ENCODE measurements at regions not wholly inside any gene's neighbourhood (a gene's known extent, or its start where the extent isn't known, plus 50 kb on each side); places are given as distances from the start of the nearest gene placed in this dataset.
A peak's percentile ranks its signal among the peaks of the same experiment; 100 is the strongest.

DNA sequence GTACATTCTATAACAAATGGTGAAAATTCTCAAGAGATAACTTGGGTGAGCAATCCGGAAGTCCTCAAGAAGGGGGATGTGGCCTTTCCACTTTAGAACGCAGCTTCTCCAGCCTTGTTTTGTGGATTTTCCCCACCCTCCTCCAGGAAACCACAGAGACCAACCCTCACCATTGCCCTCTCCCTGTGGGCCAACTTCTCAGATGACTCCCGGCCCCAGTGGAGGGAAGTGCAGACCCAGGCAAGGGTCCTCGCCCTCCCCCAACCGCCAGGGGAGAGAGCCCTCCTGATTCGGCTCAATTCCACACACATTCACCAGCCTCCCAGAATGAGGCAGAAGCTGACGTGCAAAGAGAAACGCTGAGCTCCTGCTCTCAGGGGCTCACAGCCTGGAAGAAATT lies 277.2 kb downstream of the EIPR1 start:
- DNase-seq (ENCODE audit: low read depth, low spot score) = no peak

DNA sequence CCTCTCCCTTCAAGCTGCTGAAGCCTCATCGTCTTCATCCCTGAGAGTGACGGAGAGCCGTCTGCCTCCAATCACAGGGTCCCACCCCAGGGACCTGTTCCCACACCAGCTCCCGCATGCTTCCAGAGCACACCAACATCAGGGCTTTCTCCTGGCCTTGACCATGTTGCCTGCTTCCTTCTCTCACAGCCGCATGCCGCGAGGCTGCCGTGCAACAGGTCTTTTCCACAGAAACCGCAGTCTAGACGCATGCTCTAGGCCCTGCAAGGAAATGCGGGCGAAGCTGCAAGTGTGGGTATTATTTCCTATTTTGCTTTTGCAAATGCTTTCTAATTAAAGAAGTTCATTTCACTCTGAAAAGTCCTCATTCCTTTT lies 277.8 kb downstream of the EIPR1 start:
- no peak for DNase-seq (ENCODE audit: low read depth, low spot score)

GRCh38 chr2:3099145-3099859 lies 278.3 kb downstream of the EIPR1 start:
- no peak for DNase-seq (ENCODE audit: low read depth, low spot score)

DNA sequence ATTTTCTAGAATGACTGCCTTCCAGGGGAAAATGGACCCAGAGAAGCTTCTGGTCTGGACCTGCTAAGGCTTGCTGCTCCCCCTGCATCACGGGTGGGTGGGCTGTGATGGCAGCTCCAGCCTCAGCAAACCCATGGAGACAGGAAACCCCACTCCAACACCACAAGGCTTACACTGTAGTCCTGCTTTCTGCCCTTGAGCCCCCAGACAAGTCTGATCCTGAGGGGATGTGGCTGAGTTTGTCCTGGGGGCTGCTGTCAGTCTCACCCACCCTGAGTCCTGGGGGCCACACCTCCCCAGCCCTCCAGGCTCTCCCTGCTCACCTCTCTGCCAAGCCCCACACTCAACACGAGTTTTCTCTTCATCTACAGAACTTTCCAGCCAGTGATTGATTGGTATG lies 279.4 kb downstream of the EIPR1 start:
- DNase-seq (ENCODE audit: low read depth, low spot score) = no peak

DNA sequence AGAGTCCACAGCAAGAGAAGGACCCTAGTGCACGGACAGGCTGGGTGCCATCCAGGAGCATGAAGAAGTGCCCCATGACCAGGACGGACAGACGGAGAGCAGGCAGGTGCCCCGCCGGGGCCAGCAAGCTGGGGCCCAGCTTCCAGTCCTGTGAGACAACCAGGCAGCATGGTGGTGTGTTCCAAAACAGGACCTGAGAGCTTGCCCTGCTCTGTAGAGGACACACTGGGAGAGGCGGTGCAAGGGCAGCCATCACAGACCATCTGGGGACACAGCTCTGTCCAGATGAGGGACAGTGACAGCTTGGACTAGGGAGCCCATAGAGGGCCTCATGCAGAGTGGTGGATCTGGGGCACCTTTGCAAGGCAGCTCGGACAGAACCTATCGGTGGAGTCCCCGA lies 279.8 kb downstream of the EIPR1 start:
- no peak for DNase-seq (ENCODE audit: low read depth, low spot score)

GRCh38 chr2:3094999-3095958 lies 282.3 kb downstream of the EIPR1 start:
- peak; percentile 73 for DNase-seq (ENCODE audit: low read depth, low spot score)

- DNase-seq (ENCODE audit: low read depth, low spot score) = no peak
These were observed 283.3 kb downstream of the EIPR1 start for GRCh38 chr2:3094318-3094717.

GRCh38 chr2:3091696-3092095 lies 285.9 kb downstream of the EIPR1 start:
- no peak for DNase-seq (ENCODE audit: low read depth, low spot score)

DNA sequence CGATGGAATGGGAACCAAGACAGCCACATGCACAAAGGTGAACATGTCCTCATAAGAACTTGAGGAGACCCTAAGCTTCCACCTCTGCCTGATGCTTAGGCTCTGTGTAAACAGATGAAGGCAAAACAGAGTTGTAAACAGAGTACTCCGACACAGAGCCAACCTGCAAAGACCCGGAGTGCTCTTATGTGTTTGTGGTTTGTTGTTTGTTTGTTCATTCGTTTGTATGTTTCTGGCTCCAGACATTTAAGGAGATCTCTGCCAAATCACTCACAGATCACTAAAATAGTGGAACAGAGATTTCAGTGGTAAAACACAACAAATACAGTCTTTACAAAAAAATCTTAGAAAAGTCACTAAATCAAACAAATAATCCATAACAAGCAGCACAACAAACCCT lies 294.9 kb downstream of the EIPR1 start:
- DNase-seq (ENCODE audit: low read depth, low spot score) = no peak

GRCh38 chr2:3079959-3080948 lies 297.4 kb downstream of the EIPR1 start:
- DNase-seq (ENCODE audit: low read depth, low spot score) = peak; percentile 0

DNA sequence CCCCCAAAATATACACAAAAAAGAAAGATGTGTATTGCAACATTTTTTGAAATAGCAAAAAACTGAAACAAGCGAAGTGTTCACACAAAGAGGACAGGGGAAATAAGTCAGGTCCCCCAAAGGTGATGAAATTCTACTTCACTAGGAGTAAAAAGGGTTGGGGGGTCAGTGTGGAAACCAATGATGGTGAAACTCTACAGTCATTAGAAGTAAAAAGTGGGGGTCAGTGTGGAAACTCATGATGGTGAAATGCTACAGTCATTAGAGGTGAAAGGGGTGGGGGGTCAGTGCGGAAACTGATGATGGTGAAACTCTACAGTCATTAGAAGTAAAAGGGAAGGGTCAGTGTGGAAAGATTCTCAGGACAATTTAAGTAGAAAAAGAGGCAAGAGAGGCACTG lies 298.2 kb downstream of the EIPR1 start:
- no peak for DNase-seq (ENCODE audit: low read depth, low spot score)

DNA sequence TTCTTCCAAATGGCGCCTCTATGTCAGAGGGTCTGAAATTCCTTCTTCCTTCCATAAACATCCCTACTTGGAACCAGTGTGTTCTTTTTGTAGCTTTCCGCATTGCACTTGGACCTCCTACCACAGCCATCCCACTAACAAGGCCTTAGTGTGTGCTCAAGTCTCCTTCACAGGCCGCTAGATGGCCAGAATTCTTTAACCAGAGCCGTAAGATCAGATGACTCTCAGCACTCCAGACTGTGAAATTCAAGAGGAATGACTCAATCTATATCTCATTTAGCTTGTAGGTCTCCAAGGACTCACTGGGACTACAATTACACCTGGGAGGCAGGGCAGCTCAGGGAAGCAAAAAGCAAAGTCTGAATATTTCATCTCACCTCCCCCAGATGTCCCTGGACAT lies 298.9 kb downstream of the EIPR1 start:
- peak; percentile 24 for DNase-seq (ENCODE audit: low read depth, low spot score)

GRCh38 chr2:3076848-3077642 lies 300.6 kb downstream of the EIPR1 start:
- DNase-seq (ENCODE audit: low read depth, low spot score) = peak; percentile 3

DNA sequence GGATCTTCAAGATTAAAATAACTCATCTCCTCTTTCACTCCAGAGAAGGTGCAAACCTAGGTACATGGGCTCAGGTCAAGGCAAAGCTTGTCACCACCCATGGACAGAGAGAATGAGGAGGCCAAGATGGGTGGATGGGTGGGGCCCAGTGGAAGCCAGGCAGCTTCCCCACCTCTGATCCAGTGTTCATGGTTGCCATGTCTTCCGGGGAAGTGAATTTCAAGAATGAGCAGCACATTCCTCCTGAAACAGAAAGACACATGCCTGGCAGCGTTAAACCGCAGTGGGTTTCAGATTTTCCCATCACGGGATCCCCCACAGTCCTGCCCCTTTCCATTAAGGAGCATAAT lies 301.7 kb downstream of the EIPR1 start:
- DNase-seq (ENCODE audit: low read depth, low spot score) = peak; percentile 0

- DNase-seq (ENCODE audit: low read depth, low spot score) = peak; percentile 0
These were observed 302.2 kb downstream of the EIPR1 start for GRCh38 chr2:3075316-3075990.

DNA sequence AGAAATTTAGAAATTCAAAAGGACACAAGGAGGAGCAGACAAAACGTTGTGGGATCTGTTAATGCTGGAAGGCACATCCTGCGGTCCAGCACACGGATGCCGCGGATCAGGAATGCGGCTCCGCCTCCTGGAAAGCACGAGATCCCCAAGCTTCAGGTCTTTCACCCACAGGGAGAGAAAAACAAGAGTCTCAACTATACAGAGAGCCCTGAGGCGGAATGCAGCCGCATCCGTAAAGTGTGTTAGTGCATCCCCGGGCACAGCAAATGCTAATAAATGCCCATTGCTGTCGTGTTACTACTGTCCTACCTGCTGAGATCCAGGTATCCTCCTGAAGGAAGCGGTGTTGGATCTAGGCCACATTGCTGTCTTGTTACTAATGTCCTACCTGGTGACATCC lies 303.9 kb downstream of the EIPR1 start:
- DNase-seq (ENCODE audit: low read depth, low spot score) = peak; percentile 69

DNA sequence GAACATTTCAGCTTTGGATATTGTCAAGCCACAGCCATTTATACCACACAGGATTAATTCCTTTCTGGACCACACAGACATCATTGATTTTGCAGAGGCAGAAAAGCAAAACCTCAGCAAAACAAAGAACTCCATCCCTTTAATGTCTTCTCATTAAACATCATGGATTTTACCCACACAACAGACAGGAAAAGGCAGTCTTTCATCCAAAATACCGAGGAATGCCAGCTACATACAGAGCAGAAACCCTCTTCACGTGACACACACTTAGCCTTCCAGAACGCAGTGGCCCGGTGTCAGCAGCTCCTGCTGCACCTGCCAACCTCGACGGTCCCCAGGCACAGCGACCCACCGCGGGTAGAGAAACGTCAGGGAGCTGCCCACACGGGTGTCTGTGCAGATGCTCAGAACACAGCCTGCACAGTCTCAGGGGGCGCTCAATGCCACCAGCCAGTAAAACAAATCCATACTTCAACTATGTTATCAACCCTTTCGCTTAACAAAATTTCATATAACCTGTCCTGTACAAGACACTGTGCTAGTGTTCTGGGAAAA lies 304.5 kb downstream of the EIPR1 start:
- DNase-seq (ENCODE audit: low read depth, low spot score) = no peak

- DNase-seq (ENCODE audit: low read depth, low spot score) = no peak
These were observed 305.8 kb downstream of the EIPR1 start for GRCh38 chr2:3071685-3072263.

GRCh38 chr2:3066831-3067230 lies 310.8 kb downstream of the EIPR1 start:
- no peak for DNase-seq (ENCODE audit: low read depth, low spot score)

DNA sequence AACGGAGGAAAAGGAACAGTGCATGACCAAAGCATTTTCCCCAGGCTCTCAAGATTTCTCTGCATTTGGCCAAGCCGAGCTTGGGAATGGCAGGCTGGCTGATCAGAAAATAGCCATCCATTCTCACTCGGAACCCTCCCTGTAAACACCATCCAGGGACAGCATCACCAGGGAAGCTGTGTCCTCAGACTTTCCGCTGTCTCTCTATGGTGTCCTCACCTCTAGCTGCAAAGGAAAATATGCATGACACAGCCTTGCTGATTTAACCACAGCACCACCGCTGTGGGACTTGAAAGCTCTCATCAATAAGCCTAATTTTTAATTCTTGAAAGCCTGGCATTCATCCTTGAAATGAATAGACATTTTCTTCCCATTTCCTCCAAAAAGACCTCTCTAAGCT lies 311.7 kb downstream of the EIPR1 start:
- DNase-seq (ENCODE audit: low read depth, low spot score) = no peak
